Lung (tissue), 11 donors: ENCODE measurements at regions not wholly inside any gene's neighbourhood (a gene's known extent, or its start where the extent isn't known, plus 50 kb on each side); places are given as distances from the start of the nearest gene placed in this dataset.

ENCODE experiments used
- ATAC-seq: fragments of 200-7000 bp; cut with Tn5 transposase; one replicate; pipeline ENCODE4 v1.9.1; 2020; ENCODE audit warnings: moderate number of reproducible peaks; ENCODE audit not compliant: insufficient read depth, low FRiP score
- DNase-seq, 3 donors: peaks; one replicate each; pipeline ENCODE4 v3.0.0-alpha.2; 2013 to 2017
- H3K27ac ChIP-seq, 2 donors: one replicate each; pipeline ENCODE4 v1.5.1; 2013; ENCODE audit warnings: mild to moderate bottlenecking in 2 of 2, moderate library complexity in 2 of 2, control low read depth in 1 of 2, inconsistent platforms in 1 of 2, low read depth in 1 of 2, low read length in 1 of 2
- H3K27me3 ChIP-seq, 3 donors: one replicate each; pipeline ENCODE4 v1.5.1; 2013; ENCODE audit warnings: low read length in 2 of 3; ENCODE audit not compliant: control insufficient read depth in 3 of 3, insufficient read depth in 3 of 3
- H3K36me3 ChIP-seq, 4 donors: one replicate each; pipeline ENCODE4 v1.5.1; 2013; ENCODE audit warnings: low read length in 4 of 4, mild to moderate bottlenecking in 1 of 4, moderate library complexity in 1 of 4; ENCODE audit not compliant: control insufficient read depth in 4 of 4, insufficient read depth in 4 of 4
- H3K4me1 ChIP-seq, 5 donors: one replicate each; pipeline ENCODE4 v1.5.1; 2013; ENCODE audit warnings: low read length in 5 of 5, mild to moderate bottlenecking in 2 of 5, moderate library complexity in 1 of 5; ENCODE audit not compliant: control insufficient read depth in 5 of 5, insufficient read depth in 5 of 5
- H3K4me3 ChIP-seq: one replicate; pipeline ENCODE4 v1.5.1; 2013; ENCODE audit warnings: mild to moderate bottlenecking, control low read depth, moderate library complexity
- H3K9ac ChIP-seq, 2 donors: one replicate each; pipeline ENCODE4 v1.5.1; 2013; ENCODE audit warnings: low read length in 2 of 2, control low read depth in 1 of 2; ENCODE audit not compliant: insufficient read depth in 1 of 2
- H3K9me3 ChIP-seq, 4 donors: one replicate each; pipeline ENCODE4 v1.5.1; 2013; ENCODE audit warnings: low read length in 3 of 4, mild to moderate bottlenecking in 1 of 4, moderate library complexity in 1 of 4; ENCODE audit not compliant: control insufficient read depth in 4 of 4, insufficient read depth in 3 of 4
- CTCF ChIP-seq: IDR thresholded peaks from 2 replicates; pipeline ENCODE4 v1.5.1; 2012; ENCODE audit warnings: mild to moderate bottlenecking; ENCODE audit errors: control extremely low read depth, extremely low read depth
- WGBS, 2 donors: extraction: QIAGEN DNeasy Blood & Tissue Kit; methylation state at CpG; one replicate each; pipeline ENCODE4 v1.1.7; 2013; 5-methylcytosine and 5-hydroxymethylcytosine counted together
- donor health status: control.
- donor health status: control.
- donor health status: Bipolar disorder and iron deficiency.
- donor health status: healthy.
- donor health status: DM: yes; HTN: yes; CAD: no.

- H3K9ac ChIP-seq, result no peak overlapping the region
- H3K27ac ChIP-seq, result no peak overlapping the region
- WGBS, 2 donors, result 92 to 93% methylated on average over 2 of the region's 2 CpGs
- TF ChIP-seq CTCF, result no peak
- no peak for DNase-seq
- no peak for ATAC-seq
- H3K4me3 ChIP-seq, result no peak overlapping the region
- H3K9me3 ChIP-seq, result peaks cover 0 to 5% (median 0%) of the 10 kb centered on the region in 4 donors
- H3K4me1 ChIP-seq, result peaks cover 0 to 3% (median 0%) of the 10 kb centered on the region in 5 donors
- no peaks in the 10 kb centered on the region for H3K36me3 ChIP-seq
- H3K27me3 ChIP-seq, result peaks cover 10 to 21% (median 15%) of the 10 kb centered on the region in 3 donors
Measured at GRCh38 chr12:112573141-112573540, 154.4 kb downstream of the PTPN11 start.

GRCh38 chr12:112574896-112575558 is 156.3 kb downstream of the PTPN11 start:
- Histone ChIP-seq H3K36me3 (no peaks in the 10 kb centered on the region), H3K4me3 (no peak overlapping the region), H3K9me3 (peaks cover 0 to 6% (median 0%) of the 10 kb centered on the region in 4 donors), H3K27me3 (peaks cover 10 to 24% (median 15%) of the 10 kb centered on the region in 3 donors), H3K4me1 (peaks cover 0 to 3% (median 0%) of the 10 kb centered on the region in 5 donors), H3K9ac (no peak overlapping the region), H3K27ac (no peak overlapping the region)
- ATAC-seq (no peak), DNase-seq (no peak)
- TF ChIP-seq CTCF, result no peak
- 3 to 5% methylated on average over 19 to 42 of the region's 42 CpGs for WGBS, 2 donors

- H3K9me3 ChIP-seq, result peaks cover 0 to 6% (median 0%) of the 10 kb centered on the region in 4 donors
- TF ChIP-seq CTCF, result no peak
- H3K27ac ChIP-seq, result no peak overlapping the region
- DNase-seq (no peak), ATAC-seq (no peak)
- no peak overlapping the region for H3K9ac ChIP-seq
- peaks cover 0 to 3% (median 0%) of the 10 kb centered on the region in 5 donors for H3K4me1 ChIP-seq
- H3K27me3 ChIP-seq, result peaks cover 10 to 24% (median 15%) of the 10 kb centered on the region in 3 donors
- H3K36me3 ChIP-seq, result no peaks in the 10 kb centered on the region
- no peak overlapping the region for H3K4me3 ChIP-seq
- WGBS, 2 donors, result 33 to 37% methylated on average over 21 to 22 of the region's 22 CpGs
Measured at GRCh38 chr12:112575559-112576067, 156.9 kb downstream of the PTPN11 start.
